Glomerular endothelial cell (primary cell): ENCODE measurements at regions not wholly inside any gene's neighbourhood (a gene's known extent, or its start where the extent isn't known, plus 50 kb on each side); places are given as distances from the start of the nearest gene placed in this dataset.

Experiments
- DNase-seq: peaks from one replicate; pipeline ENCODE4 v3.0.0-alpha.2; 2011; ENCODE audit warnings: low read depth, low spot score; ENCODE audit errors: extremely low read depth

DNA sequence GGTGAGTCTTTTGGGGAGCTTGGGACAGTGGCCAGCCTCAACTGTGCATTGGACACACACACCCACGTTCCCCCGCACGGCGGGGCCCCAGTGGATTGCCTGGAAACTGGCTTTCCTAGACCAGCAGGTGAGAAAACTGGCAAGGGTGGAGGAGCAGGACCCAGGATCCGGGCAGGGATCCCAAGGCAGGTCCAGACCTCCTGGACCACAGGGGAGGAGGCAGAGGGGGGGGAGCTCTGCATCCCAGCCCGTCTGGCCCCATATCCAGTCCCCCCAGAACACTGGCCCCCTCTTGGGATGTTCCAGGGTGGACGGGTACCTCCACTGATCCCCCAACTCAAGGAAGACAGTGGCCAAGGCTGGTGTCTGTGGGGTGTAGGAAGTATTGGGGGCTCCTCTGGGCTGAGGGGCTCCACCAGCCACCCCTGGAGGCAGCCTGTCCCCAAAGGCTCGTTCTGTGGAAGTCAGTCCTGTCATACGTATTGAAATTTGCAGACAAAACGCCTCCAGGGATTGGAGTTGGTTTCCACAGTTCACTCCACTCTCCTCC, 89.3 kb upstream of the LINC01488 start:
- no peak for DNase-seq

DNA sequence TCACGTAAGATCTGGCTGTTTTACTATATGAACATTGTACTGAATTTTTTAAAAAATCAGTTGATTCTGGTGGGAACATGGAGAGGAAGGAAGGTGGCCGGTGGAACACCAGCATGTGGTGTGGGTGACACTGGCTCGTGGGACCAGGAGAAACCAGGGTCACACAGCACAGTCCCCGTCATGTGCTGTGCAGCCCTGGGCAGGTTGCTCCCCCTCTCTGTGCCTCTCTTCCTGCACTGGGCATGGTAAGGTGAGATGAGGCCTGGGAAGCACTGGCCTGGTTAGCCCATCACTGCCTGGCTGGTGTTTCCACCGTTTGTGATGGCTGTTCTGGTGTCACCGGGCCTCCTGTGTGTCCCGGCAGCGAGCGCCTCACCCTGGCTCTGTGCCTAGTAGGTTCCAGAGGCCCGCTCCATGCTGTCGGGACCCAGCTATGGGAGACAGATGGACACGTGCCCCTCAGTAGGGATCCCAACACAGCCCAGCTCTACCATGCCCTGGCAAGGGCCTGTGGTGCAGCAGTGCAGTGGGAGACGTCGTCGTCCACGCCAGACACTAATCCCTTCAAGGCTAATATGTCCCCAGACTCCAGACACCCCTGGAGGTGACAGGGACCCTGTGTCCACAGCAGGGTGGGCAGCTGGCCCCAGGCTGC, 88.2 kb upstream of the LINC01488 start:
- no peak for DNase-seq

DNA sequence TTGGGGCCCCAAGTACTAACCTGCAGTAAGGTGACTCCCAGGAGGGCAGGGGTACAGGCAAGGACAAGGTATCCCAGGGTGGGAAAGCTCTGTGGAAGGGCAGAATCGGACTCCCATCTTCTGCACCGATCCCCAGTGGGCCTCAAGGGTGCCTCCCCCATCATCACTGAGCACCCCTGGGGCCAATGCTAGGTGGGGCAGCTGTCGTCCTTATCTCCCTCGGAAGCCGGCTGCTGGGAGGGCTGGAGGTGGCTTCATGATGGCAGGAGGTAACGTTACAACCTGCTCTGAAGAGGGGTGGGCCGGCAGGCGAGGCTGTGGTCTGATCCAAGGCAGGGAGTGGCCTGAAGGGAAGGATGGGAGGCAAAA, 87.6 kb upstream of the LINC01488 start:
- no peak for DNase-seq

DNA sequence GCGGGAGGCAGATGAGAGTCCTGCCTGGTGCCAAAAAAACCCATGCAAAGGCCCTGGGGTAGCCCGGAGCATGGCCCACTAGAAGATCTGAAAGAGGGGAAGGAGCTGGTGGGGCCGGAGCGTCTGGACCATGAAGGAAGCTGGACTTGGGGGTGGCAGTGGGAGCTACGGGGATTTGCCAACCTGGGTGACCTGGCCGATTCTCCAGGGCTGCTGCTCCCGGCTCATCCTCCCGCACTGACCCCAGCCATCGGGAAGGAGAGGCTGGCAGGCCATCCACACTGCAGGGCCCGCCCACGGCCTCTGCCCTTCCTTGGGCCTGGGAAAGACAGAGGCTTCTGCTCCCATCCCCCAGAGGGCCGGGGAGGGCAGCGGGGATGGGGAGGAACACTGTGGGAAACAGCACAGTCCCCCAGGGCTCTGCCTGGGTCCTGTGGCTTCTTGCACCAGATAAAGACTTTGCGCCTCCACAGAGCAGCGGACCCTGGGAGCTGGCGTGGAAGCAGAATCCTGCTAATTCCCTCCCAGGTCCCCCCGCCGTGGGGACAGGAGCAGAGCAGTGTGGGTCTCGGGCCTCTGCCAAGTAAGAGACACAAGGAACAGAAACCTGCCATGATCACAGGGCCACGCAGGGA, 87.1 kb upstream of the LINC01488 start:
- no peak for DNase-seq

DNA sequence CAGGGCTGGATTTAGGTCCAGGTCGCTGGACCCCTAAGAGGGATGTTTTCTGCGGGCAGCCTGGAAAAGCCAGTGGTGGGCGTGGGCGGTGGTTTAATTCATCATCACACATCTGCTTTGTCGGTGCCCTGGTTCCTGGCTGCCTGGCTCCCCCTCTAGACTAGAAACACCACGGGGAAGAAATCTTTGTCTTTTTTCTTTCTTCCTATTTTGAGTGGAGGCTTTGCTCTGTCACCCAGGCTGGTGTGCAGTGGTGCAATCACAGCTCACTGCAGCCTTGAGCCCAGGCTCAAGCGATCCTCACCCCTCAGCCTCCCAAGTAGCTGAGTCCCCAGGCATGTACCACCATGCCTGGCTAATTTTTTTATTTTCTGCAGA, 86.6 kb upstream of the LINC01488 start:
- no peak for DNase-seq

DNA sequence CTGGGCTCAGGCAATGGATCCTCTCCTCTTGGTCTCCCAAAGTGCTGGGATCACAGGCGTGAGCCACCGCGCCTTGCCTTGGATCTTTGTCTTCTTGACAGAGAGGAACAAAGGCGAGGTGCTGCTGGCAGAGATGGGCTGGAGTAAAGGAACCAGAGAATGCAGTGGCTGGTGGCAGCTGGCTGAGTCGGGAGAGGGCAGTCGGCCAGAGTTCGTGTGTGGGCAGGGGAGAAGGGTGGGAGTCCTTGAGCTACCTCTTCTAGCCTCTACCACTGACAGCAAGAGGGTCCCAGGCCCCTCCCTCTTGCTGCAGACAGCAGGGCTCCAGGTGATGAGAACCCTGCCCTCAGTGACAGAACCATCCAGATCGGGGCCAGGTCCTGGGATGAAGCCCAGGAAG, 86.2 kb upstream of the LINC01488 start:
- DNase-seq, result no peak

DNA sequence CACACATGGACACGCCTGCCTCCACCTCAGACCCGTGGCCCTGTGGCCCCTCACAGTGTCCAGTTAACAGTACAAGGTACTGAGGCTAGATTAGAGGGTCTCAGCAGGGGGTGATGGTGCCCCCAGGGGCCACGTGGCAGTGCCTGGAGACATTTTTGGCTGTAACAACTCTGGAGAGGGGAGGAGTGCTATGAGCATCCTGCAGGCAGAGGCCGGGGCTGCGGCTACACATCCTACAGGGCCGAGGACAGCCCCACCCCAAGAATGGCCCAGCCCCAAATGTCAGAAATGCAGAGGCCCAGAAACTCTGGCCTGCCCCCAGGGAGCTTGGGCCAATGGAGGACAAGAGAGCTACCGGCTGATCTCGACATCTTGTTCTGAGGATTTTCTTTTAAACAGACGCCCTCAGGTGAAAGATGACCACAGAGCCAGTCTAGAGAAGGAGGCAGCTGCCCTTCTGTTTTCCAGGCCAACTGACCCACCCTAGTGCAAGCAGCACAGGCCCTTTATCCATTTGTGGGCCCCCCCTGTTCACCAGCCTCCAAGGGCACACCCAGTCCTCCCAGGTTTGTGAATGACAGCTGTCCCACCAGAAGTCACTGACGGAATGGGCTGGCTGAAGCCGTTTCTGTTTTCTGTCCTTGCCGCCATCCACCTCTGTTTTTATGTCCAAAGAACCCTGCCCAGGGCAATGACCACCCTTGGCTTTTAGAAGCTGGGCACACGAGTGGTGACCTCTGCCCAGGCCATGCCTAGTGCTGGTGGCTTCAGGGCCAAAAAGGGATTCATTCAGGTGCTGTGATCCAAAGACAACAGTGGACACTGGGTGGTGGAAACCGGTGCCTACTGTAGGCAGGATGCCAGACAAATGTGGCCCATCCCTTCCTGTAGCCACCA, 85.2 kb upstream of the LINC01488 start:
- no peak for DNase-seq

DNA sequence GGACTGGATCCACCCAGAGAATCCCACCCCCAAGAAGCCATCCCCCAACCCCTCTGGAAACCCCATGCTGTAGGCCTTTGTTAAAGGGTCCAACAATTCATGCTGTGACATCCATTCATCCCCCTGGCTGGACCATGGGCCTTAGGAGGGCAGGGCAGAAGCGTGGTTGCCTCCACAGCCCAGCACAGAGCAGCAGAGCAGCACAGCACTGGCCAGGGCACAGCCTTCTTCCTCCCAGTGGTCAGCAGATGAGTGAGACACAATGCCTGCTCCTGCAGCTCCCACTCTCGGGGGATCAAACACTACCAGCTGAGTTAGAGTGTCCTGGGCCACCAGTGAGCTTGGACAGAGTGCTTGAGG, 84.5 kb upstream of the LINC01488 start:
- no peak for DNase-seq

DNA sequence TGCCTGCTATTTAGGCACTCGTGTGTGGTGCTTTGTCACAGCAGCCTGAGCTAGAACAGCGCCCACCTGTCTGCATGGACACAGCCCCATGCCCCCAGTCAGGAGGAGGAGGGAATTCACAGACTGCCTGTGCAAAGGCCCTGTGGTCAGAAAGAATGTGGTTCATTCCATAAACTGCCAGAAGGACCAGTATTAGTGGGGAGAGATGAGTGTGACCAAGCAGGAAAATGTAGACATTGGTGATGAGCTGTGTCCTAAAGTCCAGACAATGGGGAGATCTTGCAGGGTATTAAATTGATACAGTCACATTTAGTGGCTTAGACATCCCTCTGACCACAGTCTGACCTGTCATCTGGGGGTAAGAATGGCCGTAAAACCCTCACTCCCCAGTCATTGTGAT, 83.7 kb upstream of the LINC01488 start:
- DNase-seq, result no peak

DNA sequence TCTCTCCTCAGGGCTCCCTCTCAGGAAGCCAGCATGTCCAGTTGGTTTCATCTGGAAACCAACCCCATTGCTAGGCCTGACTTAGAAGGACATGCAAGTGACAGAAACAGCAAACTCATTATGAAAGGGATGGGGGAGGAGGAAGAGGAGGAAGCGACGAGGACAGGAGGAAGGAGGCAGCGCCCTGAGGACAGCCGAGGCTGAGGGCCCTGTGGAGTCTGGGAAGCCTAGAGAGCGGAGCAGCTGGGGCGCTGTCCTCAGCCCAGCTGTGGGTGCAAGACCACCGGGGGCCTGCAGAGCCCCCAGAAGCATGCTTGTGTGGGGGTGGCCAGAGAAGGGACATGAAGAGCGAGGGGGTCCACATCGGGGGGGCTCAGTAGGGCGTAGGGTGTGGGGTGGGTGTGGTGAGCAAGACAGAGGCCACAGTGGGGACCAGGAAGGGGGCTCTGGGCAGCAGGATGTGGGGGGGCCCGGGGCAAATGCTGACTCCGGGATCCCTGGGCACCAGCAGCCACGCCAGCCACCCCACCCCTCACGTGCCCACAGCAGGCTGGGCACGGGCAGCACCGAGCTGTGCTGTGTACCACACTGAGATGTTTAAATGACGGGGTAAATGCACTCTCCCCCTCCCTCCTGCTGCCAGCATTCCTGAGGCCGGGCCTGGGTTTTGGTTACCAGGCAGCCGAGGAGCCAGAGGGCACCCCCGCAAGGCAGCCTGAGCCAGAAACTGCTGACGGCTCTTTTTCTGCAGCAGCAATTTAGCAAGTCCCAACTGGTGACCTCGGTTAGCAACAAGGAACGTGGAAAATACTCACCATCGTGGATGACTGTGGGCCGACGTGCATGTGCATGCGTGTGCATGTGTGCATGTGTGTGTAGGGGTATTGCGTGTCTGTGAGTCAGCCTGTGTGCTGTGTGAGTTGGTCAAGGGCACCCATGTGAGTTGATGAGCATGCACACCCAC, 82.7 kb upstream of the LINC01488 start:
- DNase-seq, result no peak

DNA sequence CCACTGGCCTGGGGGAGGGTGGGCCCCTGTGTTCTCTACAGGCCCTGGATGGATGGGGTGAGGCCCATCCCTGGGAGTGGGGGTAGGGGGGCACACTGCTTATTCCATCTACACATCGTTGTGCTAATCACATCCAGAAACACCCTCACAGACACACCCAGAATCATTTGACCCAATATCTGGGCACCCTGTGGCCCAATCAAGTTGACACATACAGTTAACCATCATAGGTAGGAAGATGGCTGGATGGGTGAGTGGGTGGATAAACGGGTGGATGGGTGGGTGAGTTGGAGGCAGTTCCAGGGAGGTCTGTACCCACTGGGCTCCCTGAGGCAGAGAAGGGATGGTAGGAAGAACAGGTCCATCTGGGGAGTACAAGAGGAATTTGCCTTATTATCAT, 81.3 kb upstream of the LINC01488 start:
- no peak for DNase-seq

DNA sequence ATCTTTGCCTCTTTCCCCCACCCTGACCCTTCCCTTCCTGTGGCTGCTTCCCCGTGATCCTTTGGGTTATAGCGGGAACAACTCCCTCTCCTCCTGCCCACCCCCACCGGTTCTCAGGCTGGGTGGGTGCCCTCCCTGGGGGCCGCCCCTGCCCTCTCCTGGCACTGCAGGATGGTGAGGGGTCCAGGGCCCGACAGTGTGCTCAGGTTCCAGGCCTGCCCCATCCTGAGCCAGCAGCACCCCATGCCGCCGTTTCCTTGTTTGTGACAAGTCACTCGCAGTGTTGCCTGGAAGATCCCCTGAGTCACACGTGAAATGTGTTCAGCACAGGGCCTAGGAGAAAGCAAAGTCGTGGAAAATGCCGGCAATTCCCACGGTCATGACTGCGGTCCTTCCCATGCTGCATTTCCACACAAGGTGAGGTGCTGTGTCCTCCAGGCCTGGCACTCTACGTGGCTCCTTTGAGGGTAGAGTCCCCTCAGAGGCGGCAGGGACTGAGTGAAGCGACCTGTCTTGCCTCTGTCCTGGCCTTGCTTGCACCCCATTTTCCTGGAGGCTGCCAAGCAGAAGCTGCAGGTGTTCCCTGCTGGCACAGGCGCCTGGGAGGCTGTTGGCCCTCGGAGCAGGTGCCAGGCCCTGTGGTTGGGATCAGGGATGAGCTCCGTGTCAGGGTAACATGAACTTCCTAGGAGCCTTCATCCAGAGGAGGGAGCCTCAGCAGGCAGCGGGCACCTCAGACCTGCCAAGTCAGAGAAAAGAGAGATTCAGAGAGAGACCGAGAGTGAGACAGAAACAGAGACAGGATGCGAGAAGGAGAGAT, 80.5 kb upstream of the LINC01488 start:
- no peak for DNase-seq

DNA sequence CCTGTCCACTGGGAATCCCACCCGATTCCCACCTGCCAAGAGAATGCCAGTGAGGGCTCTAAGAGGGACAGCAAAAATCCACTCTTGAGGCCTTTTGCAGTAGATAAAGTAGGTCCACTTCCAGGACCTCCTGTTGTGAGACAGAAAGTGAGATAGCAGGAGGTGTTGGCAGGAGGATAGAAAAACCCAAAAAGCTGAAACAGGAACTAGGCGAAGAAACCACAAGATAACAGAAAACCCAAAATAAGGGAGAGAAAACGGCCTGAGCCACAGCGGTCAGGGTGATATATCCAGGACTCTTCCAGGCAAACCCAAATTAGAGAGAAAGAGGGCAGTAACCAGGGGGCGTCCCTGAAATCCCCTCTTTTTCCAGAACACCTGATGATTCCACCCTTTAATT, 79.7 kb upstream of the LINC01488 start:
- DNase-seq, result no peak

DNA sequence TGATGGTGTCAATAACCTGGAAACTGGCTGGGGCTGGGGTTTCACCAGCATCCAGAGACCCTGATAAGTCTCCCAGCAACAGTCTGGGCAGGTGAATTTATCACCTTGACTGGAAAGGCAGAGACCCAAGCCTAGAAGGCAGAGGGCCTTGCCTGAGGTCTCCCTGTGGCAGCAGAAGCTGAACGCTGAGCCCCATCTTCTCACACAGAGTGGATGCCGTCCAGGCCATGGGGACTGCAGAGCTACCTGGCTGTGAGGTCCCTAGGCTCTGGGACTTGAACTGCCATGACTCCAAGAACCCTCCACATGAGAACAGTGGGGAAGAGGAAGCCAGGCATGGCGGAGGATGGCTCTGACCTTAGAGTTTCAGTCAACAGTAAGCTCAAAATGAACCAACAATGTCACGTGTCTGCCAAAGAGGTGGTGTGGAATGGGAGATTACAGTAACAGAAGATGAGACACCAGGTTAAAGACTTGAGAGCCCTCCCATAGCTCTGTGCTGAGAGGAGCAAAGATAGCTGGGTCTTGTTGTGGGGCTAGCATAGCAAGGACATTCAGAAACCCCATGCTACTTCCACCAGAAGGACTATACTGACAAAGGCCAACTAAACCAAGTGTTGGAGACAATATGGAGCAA, 79.1 kb upstream of the LINC01488 start:
- DNase-seq, result no peak

DNA sequence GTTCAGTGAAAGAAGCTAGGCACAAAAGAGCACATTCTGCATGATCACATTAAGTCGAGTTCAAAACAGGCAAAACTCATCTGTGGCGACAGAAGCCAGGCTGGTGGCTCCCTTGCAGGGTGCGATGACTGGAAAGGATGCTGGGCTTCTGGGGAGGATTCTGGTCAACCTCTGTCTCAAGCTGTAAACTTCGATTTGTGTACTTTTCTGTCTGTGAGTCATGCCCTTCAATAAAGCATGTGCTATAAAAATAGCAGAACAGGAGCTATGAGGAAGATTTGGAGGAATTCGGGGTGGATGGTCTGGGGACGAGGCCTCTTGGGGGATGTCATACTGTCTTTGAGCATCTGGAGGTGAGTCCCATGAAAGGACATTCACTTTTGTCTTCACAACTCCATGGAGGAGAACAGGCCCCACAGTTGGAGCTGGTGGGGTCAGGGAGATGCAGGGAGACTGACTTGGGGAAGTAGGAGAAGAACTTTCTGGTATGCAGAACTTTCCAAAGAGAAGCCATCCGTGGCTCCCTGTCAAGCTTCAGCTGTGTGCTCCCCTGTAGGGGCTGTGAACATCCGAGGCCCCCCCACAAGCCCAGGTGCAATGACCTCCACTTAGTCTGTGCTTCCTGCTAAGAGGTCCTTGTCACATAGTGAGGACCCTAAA, 77.8 kb upstream of the LINC01488 start:
- no peak for DNase-seq

DNA sequence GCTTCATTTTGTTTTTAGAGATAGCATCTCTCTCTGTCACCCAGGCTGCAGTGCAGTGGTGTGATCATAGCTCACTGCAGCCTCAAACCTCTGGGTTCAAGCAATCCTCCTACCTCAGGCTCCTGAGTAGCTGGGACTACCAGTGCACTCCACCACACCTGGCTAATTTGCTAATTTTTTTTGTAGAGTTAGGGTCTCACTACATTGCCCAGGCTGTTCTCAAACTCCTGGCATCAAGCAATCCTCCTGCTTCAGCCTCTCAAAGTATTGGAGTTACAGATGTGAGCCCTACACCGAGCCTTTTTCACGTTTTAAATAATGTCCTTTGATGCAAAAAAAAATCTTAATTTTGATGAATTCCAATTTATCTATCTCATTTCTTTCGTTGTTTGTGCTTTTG, 75.4 kb upstream of the LINC01488 start:
- DNase-seq, result no peak

DNA sequence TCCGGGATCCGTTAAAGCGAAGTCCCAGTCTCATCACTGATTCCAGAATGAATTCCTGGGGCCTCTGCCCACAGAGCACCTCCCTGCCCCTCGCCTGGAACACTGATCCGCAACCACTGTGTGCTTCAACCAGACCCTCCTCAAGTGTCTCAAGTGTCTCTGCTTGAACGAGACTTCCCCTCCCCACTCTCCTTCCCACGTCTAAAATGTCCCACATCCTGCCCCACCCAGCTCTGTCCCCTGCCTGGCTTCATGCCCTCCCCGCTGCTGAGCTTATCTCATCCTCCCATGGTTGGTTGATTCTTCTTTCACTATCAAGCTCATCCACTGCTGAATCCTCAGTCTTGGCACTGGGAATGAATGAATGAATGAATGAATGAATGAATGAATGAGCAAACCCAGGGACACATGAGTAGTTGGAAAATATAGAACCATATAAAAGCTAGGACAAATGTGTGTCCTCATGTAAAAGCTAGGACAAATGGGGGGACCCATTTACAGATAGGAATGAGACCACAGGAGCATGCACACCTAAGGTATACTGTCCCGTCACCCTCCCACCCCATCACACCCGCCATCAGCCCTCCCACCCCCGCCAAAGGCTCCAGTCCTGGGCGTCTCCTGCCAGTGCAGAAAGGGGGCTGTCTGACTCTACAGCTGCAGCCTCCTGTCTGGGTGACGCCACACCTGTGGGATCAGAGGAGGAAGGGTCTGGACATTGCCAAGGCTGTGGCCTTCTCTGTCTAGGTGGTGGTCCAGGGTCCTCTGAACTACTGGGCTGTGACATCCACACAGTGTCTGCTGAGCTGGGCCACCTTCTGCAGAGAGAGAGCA, 71.4 kb upstream of the LINC01488 start:
- no peak for DNase-seq
